HG02870 (cell line): ENCODE measurements at regions not wholly inside any gene's neighbourhood (a gene's known extent, or its start where the extent isn't known, plus 50 kb on each side); places are given as distances from the start of the nearest gene placed in this dataset.
A peak's percentile ranks its signal among the peaks of the same experiment; 100 is the strongest.
"Not testable (repeated sequence)": the region's sequence is repeated elsewhere in the genome, so short reads cannot be mapped to it uniquely, and the experiment has no call there.

Source experiments
- ATAC-seq: cut with Tn5 transposase; IDR thresholded peaks from one replicate; pipeline ENCODE4 v1.9.1; 2021; ENCODE audit warnings: mild to moderate bottlenecking, moderate library complexity; ENCODE audit not compliant: unreplicated experiment

GRCh38 chr17:71845337-71845736 lies 275.5 kb upstream of the SOX9 start:
- ATAC-seq: no peak

- no peak for ATAC-seq
Observed at GRCh38 chr17:71846561-71847110, 274.2 kb upstream of the SOX9 start.

GRCh38 chr17:71849783-71850768 lies 270.7 kb upstream of the SOX9 start:
- ATAC-seq: peak; percentile 87

- peak; percentile 57 for ATAC-seq
Observed at GRCh38 chr17:71850812-71851211, 270.0 kb upstream of the SOX9 start.

GRCh38 chr17:71855010-71855409 lies 265.8 kb upstream of the SOX9 start:
- no peak for ATAC-seq

GRCh38 chr17:71864755-71865154 lies 256.1 kb upstream of the SOX9 start:
- no peak for ATAC-seq

GRCh38 chr17:71866095-71866494 lies 254.7 kb upstream of the SOX9 start:
- ATAC-seq: no peak

- ATAC-seq: no peak
Observed at GRCh38 chr17:71869293-71869692, 251.5 kb upstream of the SOX9 start.

- no peak for ATAC-seq
Observed at GRCh38 chr17:71869841-71870545, 250.8 kb upstream of the SOX9 start.

GRCh38 chr17:71870546-71870862 lies 250.3 kb upstream of the SOX9 start:
- ATAC-seq: no peak

- ATAC-seq: no peak
Observed at GRCh38 chr17:71872843-71873485, 247.9 kb upstream of the SOX9 start.

- ATAC-seq: not testable (repeated sequence)
Observed at GRCh38 chr17:71874773-71875172, 246.0 kb upstream of the SOX9 start.

- ATAC-seq: no peak
Observed at GRCh38 chr17:71878271-71878670, 242.5 kb upstream of the SOX9 start.

- ATAC-seq: no peak
Observed at GRCh38 chr17:71878998-71879397, 241.8 kb upstream of the SOX9 start.

- ATAC-seq: no peak
Observed at GRCh38 chr17:71881041-71881440, 239.8 kb upstream of the SOX9 start.

- no peak for ATAC-seq
Observed at GRCh38 chr17:71881581-71881980, 239.2 kb upstream of the SOX9 start.

GRCh38 chr17:71883258-71883657 lies 237.6 kb upstream of the SOX9 start:
- no peak for ATAC-seq

- no peak for ATAC-seq
Observed at GRCh38 chr17:71883845-71884244, 237.0 kb upstream of the SOX9 start.

GRCh38 chr17:71885662-71886061 lies 235.2 kb upstream of the SOX9 start:
- no peak for ATAC-seq

GRCh38 chr17:71899317-71899716 lies 221.5 kb upstream of the SOX9 start:
- ATAC-seq: no peak

GRCh38 chr17:71900621-71901229 lies 220.1 kb upstream of the SOX9 start:
- ATAC-seq: no peak
